MM.1S (cell line): ENCODE measurements at regions not wholly inside any gene's neighbourhood (a gene's known extent, or its start where the extent isn't known, plus 50 kb on each side); places are given as distances from the start of the nearest gene placed in this dataset.

Source experiments
- CTCF ChIP-seq: fragments of 300-600 bp; sonication (generic); IDR thresholded peaks from 2 replicates; pipeline ENCODE4 v1.5.1; 2016; ENCODE audit warnings: antibody characterized with exemption, low read length, mixed read lengths
- EZH2 ChIP-seq: fragments of 300-600 bp; sonication (generic); optimal IDR thresholded peaks from 2 replicates; pipeline ENCODE3; 2017; ENCODE audit warnings: low read depth, mild to moderate bottlenecking, antibody characterized with exemption, low read length, mixed read lengths
- EZH2phosphoT487 ChIP-seq: fragments of 300-600 bp; sonication (generic); IDR thresholded peaks from 2 replicates; pipeline ENCODE4 v1.6.1; 2018; ENCODE audit warnings: antibody characterized with exemption, low read length

- TF ChIP-seq CTCF, result no peak
- no peak for TF ChIP-seq EZH2
- no peak for TF ChIP-seq EZH2phosphoT487
These were observed 100.3 kb downstream of the LLPH start for GRCh38 chr12:66030217-66030781.
